HG03175 (cell line): ENCODE measurements at regions not wholly inside any gene's neighbourhood (a gene's known extent, or its start where the extent isn't known, plus 50 kb on each side); places are given as distances from the start of the nearest gene placed in this dataset.

Experiments used
- ATAC-seq: cut with Tn5 transposase; IDR thresholded peaks from one replicate; pipeline ENCODE4 v1.9.1; 2021; ENCODE audit warnings: mild to moderate bottlenecking, moderate library complexity; ENCODE audit not compliant: unreplicated experiment

- no peak for ATAC-seq
These were observed 119.4 kb downstream of the FAT4 start for GRCh38 chr4:125434136-125434535.

- ATAC-seq = no peak
These were observed 126.1 kb downstream of the FAT4 start for GRCh38 chr4:125440814-125441213.

DNA sequence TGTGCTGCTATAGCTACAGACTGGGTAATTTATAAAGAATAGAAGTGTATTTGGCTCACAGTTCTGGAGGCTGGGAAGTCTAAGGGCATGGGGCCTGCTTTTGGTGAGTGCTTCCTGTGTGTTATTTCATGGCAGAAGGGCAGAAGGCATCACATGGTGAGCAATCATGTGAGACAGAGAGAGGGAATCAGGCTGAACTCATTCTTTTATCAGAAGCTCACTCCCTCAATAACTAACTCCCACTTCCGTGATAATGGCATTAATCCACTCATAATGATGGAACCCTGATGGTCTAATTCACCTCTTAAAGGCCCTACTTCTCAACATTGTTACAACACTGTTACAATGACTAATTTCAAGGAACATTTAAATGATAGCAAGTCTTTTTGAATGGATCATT, 129.4 kb downstream of the FAT4 start:
- ATAC-seq = no peak

DNA sequence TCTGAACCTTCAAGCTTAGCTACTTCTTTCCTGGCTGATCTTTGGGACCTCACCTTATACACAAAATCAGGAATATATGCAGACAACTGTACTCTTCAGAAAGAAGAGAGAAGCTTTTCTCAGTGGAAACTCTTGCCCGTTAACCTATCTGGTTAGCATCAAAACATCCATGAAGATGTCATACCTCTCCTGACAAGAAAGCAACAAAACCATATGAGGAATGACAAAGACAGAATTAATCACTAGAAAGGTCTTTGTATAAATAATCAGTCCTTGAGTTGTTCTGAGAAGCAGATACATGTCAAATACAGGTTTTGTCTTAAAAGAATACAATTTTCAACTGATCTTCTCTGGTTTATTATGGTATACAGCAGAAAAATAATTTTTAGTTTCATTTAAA, 130.8 kb downstream of the FAT4 start:
- ATAC-seq = no peak

DNA sequence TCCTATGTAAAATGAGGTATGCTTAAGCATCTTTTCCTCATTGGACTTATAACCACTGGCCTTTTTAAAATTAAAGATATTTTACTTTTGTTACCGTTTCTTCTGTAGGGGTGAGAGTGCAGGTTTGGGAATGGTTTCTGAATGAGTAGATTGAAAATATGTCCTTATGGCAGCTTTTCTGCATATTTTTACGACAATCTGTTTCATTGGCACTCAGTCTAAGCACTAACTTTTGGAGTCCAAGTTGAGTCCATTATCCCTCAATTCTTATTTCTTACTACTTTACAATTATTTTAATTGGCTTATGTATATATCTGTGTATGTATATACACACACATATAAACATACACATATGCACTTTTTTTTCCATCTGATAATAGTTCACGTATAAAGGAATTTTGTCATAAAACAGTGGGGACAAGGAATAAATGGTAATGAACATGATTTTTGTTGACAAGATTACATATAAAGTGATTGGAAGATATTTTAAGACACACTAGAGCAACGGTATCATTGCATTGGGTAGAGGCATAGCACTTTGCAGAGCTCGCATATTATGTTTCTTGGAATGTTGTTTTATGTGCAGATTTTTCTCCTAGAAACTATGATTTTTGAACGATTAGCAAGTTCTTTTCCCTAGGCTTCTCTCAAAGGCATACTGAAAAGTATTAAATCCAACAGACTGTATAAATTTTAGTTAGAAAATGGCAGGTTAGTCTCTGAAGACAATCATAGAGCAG, 133.0 kb downstream of the FAT4 start:
- ATAC-seq = no peak

GRCh38 chr4:125456075-125456474, 141.3 kb downstream of the FAT4 start:
- no peak for ATAC-seq

GRCh38 chr4:125459531-125459930, 144.8 kb downstream of the FAT4 start:
- ATAC-seq = no peak

DNA sequence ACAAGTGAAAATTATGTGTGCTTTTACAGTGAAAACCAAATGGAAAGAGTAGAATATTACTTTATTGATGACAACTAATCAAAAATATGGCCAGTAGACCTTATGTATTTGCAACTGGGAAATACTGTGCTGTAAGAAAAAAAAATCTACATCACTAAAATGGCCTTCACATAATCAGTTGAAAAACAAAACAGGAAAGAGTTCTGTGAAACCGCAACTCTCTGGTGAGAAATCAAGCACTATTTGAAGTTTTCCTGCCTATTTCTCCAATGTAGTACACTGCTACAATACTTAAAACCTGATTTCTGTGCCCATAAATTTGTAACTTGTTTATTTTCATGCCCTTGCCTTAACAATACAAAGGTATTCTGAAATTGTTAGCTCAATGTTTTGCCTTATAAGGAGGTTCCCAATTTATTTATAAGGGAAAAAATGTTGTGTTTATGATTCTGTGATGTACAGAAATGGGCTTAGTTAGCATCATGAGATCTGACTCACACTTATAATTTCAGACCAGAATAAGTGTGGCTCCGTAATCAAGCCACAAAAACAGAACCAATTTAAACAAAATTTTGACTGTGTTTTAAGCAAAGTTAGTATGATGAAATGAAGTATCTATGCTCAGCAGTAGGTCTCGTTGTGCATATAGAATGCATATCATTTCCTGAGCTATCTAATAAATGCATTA, 147.1 kb downstream of the FAT4 start:
- ATAC-seq = no peak

DNA sequence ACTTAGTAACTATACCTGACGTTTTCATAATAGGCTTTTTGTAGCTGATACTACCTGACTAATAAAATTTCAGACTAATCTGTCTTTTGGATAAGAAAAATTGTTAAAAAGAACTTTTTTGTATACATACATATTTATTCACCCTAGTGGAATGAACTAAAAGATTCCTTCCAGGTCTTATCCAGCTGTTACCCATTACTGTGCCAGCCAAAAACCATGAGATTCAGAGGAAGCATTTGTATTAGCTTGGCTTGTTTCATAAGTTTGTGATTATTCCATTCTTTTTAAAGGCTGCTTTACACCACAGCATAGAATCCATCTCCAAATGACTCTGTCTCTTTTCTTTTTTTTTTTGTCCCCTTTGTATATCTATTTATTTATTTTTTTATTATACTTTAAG, 149.4 kb downstream of the FAT4 start:
- no peak for ATAC-seq

DNA sequence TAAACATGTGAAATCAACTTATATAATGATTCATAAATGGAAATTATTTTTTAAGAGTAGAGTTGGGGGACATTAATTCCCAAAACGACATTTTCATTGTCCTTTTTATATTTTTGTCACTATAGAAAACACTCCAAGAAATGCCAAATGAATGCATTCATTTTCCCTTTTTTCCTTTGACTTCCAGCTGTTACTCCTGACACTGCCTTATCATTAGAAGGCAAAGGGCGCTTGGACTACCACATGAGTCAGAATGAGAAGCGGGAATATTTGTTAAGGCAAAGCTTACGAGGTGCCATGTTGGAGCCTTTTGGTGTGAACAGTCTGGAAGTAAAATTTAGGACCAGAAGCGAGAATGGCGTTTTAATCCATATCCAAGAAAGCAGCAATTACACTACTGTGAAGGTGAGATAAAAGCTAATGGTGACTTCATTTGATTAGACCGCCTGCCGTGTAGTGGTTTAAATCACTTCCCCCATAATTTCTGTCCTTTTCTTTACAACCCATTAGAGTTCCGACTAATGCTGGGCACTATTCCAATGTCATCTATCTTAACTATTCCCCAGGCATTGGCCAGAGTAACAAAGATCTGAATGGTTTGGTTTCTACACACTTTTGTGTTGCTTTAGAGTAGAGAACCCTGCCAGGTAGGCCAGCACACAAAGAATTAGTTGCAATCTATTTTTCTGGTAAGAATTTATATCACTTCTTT, 166.7 kb downstream of the FAT4 start:
- ATAC-seq = no peak

- no peak for ATAC-seq
These were observed 168.1 kb downstream of the FAT4 start for GRCh38 chr4:125482822-125483221.

GRCh38 chr4:125483278-125483677, 168.5 kb downstream of the FAT4 start:
- ATAC-seq = no peak

DNA sequence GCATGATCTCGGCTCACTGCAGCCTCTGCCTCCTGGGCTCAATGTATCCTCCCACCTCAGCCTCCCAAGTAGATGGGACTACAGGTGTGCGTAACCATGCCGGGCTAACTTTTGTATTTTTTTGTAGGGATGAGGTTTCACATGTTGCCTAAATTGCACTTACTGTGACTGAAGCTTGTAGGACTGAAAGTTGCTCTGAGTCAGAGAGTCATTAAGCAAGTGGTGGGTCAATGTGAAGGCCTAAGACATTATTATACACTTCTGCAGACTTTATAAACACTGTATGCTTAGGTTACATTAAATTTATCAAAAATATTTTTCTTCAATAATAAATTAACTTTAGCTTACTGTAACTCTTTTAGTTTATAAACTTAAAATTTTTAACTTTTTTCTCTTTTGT, 170.2 kb downstream of the FAT4 start:
- no peak for ATAC-seq

- no peak for ATAC-seq
These were observed 171.6 kb downstream of the FAT4 start for GRCh38 chr4:125486351-125486750.

DNA sequence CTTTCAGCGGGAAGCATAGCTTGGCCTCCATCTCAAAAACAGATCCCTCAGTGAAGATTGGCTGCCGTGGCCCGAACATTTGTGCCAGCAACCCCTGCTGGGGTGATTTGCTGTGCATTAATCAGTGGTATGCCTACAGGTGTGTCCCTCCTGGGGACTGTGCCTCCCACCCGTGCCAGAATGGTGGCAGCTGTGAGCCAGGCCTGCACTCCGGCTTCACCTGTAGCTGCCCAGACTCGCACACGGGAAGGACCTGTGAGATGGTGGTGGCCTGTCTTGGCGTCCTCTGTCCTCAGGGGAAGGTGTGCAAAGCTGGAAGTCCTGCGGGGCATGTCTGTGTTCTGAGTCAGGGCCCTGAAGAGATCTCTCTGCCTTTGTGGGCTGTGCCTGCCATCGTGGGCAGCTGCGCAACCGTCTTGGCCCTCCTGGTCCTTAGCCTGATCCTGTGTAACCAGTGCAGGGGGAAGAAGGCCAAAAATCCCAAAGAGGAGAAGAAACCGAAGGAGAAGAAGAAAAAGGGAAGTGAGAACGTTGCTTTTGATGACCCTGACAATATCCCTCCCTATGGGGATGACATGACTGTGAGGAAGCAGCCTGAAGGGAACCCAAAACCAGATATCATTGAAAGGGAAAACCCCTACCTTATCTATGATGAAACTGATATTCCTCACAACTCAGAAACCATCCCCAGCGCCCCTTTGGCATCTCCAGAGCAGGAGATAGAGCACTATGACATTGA, 175.4 kb downstream of the FAT4 start:
- ATAC-seq = no peak

- no peak for ATAC-seq
These were observed 178.2 kb downstream of the FAT4 start for GRCh38 chr4:125492957-125493356.

DNA sequence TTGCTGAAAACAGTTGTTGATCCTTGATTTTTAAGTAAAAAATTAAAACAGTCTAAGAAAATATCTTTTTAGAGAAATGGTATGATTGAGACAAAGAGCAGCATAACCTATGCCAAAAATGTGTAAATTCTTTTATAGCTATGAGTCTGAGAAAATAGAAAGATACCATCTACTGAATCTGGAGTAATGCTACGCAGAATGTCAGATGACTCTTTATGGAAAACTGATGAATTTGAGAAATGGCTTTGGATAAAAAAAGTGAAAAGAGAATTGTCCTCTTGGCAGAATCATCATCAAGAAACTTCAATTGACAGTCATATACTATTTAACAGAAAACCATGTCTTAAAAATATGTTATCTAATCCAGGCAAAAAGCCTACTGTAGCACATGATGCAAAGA, 183.1 kb downstream of the FAT4 start:
- ATAC-seq = no peak

GRCh38 chr4:125498981-125499380, 184.2 kb downstream of the FAT4 start:
- no peak for ATAC-seq

GRCh38 chr4:125501090-125501489, 186.3 kb downstream of the FAT4 start:
- no peak for ATAC-seq

GRCh38 chr4:125501568-125501967, 186.8 kb downstream of the FAT4 start:
- ATAC-seq = no peak

DNA sequence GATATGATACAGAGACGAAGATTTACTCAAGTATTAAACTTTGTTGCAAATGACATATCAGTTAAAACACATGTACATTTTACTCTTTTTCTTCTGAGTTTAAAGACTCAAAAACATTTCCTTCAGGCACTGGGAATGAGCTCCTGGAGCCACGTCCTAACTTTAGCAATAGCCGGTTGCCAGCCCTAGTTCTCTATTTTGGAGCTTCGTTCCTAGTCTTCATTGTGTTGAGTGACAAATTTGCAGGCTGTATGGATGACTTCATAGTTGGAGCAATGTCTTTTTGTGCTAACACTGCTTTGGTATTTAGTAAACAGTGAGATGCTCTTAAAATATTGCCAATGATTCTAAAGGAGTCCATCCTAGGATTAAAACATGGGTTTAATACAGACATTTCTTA, 190.9 kb downstream of the FAT4 start:
- no peak for ATAC-seq
